ENCODE measurements at regions not wholly inside any gene's neighbourhood (a gene's known extent, or its start where the extent isn't known, plus 50 kb on each side); places are given as distances from the start of the nearest gene placed in this dataset.

DNA sequence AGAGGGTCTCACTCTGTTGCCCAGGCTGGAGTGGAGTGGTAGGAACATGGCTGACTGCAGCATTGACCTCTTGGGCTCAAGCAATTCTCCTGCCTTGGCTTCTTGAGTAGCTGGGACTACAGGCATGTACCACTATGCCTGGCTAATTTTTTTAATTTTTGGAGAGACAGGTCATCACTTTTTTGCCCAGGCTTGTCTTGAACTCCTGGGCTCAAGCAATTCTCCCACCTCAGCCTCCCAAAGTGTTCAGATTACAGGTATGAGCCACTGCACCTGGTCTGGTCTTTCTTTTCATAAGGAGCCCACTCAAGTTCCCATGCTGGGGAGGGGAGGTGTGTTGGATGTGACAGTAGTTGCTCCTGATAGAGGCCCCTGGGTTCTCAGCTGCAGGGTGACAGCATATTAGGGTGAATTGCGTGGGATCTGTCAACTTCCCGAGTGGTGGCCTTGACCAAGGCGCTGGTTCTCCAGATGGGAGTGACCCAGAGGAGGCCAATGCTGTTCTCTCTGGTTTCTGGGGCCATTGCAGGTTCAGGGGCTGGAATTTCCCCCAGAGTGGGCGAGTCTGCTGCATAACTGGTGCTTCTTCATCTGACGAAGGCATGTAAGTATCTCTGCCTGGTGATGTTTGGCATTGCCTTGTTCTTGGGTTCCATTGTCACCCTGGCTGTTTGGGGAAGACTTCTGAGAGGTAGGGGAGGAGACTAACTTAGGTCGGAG, 52.4 kb upstream of the ESRRB start:
- Histone ChIP-seq H3K4me1 (ENCODE audit: control insufficient read depth in 2 of 2, insufficient read depth in 2 of 2, low read length in 2 of 2) (no peaks in the 10 kb centered on the region), H3K9me3 (ENCODE audit: control insufficient read depth in 2 of 3, low read length in 3 of 3) (no peaks in the 10 kb centered on the region), H3K4me3 (ENCODE audit: low read length) (no peak overlapping the region), H3K27me3 (ENCODE audit: control insufficient read depth in 2 of 2, insufficient read depth in 2 of 2, low read length in 2 of 2) (no peaks in the 10 kb centered on the region), H3K36me3 (ENCODE audit: control insufficient read depth in 2 of 3, insufficient read depth in 3 of 3, low read length in 3 of 3) (no peaks in the 10 kb centered on the region), H3K27ac (ENCODE audit: low read depth, low read length) (no peak overlapping the region)
- ATAC-seq (no peak), DNase-seq (no peak)
- H3K4me1 Mint-ChIP-seq: no peaks in the 10 kb centered on the region
- intact Hi-C loops (cut with micrococcal nuclease): no loop called here
- ChIA-PET CTCF (no interaction called here), POLR2A (no interaction called here)
- peaks cover 15 to 39% (median 24%) of the 10 kb centered on the region in 5 donors for H3K27me3 Mint-ChIP-seq
- H3K36me3 Mint-ChIP-seq: no peaks in the 10 kb centered on the region
- peaks cover 0 to 2% (median 0%) of the 10 kb centered on the region in 11 donors for H3K9me3 Mint-ChIP-seq
- H3K4me3 Mint-ChIP-seq: no peak overlapping the region
- H3K27ac Mint-ChIP-seq: no peak overlapping the region

DNA sequence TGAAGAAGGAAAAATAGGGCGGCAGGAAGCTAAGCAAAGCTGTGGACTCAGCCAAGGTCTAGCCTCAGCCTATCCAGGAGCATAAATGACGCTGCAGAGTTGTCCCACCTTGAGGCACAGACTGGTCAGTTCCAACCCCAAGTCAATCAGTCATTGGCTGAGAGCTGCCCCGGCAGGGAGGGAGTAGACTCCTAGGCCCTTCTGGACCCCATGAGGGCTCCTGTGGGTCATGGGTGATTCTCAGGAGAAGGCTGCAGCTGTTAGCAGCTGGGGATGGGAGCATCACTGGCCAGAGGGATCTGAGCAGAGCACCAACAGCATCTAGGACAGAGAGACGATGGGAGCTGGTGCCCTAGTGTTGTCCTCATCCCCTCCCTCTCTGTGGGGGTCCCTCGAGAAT, 51.8 kb upstream of the ESRRB start:
- no peak overlapping the region for H3K27ac Mint-ChIP-seq
- POLR2A ChIA-PET: no interaction called here
- H3K9me3 ChIP-seq (ENCODE audit: control insufficient read depth in 2 of 3, low read length in 3 of 3): no peaks in the 10 kb centered on the region
- no peak overlapping the region for H3K4me3 ChIP-seq (ENCODE audit: low read length)
- H3K9me3 Mint-ChIP-seq: peaks cover 0 to 3% (median 0%) of the 10 kb centered on the region in 11 donors
- H3K4me3 Mint-ChIP-seq: no peak overlapping the region
- no peaks in the 10 kb centered on the region for H3K4me1 Mint-ChIP-seq
- H3K36me3 ChIP-seq (ENCODE audit: control insufficient read depth in 2 of 3, insufficient read depth in 3 of 3, low read length in 3 of 3): no peaks in the 10 kb centered on the region
- peaks cover 0 to 1% of the 10 kb centered on the region in 2 donors for H3K27me3 ChIP-seq (ENCODE audit: control insufficient read depth in 2 of 2, insufficient read depth in 2 of 2, low read length in 2 of 2)
- intact Hi-C loops (cut with micrococcal nuclease): no loop called here
- no peak overlapping the region for H3K27ac ChIP-seq (ENCODE audit: low read depth, low read length)
- CTCF ChIA-PET: no interaction called here
- H3K27me3 Mint-ChIP-seq: peaks cover 21 to 45% (median 31%) of the 10 kb centered on the region in 5 donors
- DNase-seq (no peak), ATAC-seq (no peak)
- no peaks in the 10 kb centered on the region for H3K36me3 Mint-ChIP-seq
- H3K4me1 ChIP-seq (ENCODE audit: control insufficient read depth in 2 of 2, insufficient read depth in 2 of 2, low read length in 2 of 2): no peaks in the 10 kb centered on the region
